ENCODE measurements at regions not wholly inside any gene's neighbourhood (a gene's known extent, or its start where the extent isn't known, plus 50 kb on each side); places are given as distances from the start of the nearest gene placed in this dataset.

GRCh38 chr1:70556541-70556940, 145.5 kb downstream of the CTH start:
- DNase-seq, result no peak
- TF ChIP-seq POLR2AphosphoS5 (IDR thresholded peaks at IDR 0.05) (no peak), EP300 (IDR thresholded peaks at IDR 0.05; ENCODE audit: low read depth) (no peak), CTCF (IDR thresholded peaks at IDR 0.05) (no peak), POLR2A (IDR thresholded peaks at IDR 0.05) (no peak)
- H3K4me1 ChIP-seq, result no peaks in the 10 kb centered on the region
- no peak overlapping the region for H3K27ac ChIP-seq
- 74 to 93% methylated on average over 2 of the region's 2 CpGs for WGBS, 2 donors (ENCODE audit: low coverage in 1 of 2)
- intact Hi-C loops (cut with DNase I; ENCODE audit: low total_unique reads) (no loop called here), in situ Hi-C loops (cut with MboI; ENCODE audit: low pct_ligation_motif_present in 1 of 4, low pct_unique_long_range_greater_than_20kb in 1 of 4, low sequenced_read_pairs in 3 of 4) (no loop called here)
- no peaks in the 10 kb centered on the region for H3K27me3 ChIP-seq
- no peaks in the 10 kb centered on the region for H3K36me3 ChIP-seq
- H3K4me3 ChIP-seq, result no peak overlapping the region
- H3K9me3 ChIP-seq, result no peaks in the 10 kb centered on the region

- no peak for TF ChIP-seq POLR2A (IDR thresholded peaks at IDR 0.05)
- TF ChIP-seq EP300 (IDR thresholded peaks at IDR 0.05; ENCODE audit: low read depth), result no peak
- no peak for TF ChIP-seq POLR2AphosphoS5 (IDR thresholded peaks at IDR 0.05)
- TF ChIP-seq CTCF (IDR thresholded peaks at IDR 0.05), result no peak
- H3K9me3 ChIP-seq, result no peaks in the 10 kb centered on the region
- in situ Hi-C loops (cut with MboI; ENCODE audit: low pct_ligation_motif_present in 1 of 4, low pct_unique_long_range_greater_than_20kb in 1 of 4, low sequenced_read_pairs in 3 of 4) (no loop called here), intact Hi-C loops (cut with DNase I; ENCODE audit: low total_unique reads) (loop anchor here (5.0 kb wide), 1 partner anchor 555 kb away; no protein-coding TSS in a partner anchor)
- H3K27me3 ChIP-seq, result no peaks in the 10 kb centered on the region
- H3K4me3 ChIP-seq, result no peak overlapping the region
- WGBS, 2 donors (ENCODE audit: low coverage in 1 of 2), result 88 to 100% methylated on average over 1 to 5 of the region's 5 CpGs
- no peaks in the 10 kb centered on the region for H3K36me3 ChIP-seq
- DNase-seq, result no peak
- H3K27ac ChIP-seq, result no peak overlapping the region
- H3K4me1 ChIP-seq, result no peaks in the 10 kb centered on the region
Measured at GRCh38 chr1:70567167-70567566, 156.1 kb downstream of the CTH start.

- H3K4me1 ChIP-seq, result no peaks in the 10 kb centered on the region
- in situ Hi-C loops (cut with MboI; ENCODE audit: low pct_ligation_motif_present in 1 of 4, low pct_unique_long_range_greater_than_20kb in 1 of 4, low sequenced_read_pairs in 3 of 4), result no loop called here
- no peaks in the 10 kb centered on the region for H3K9me3 ChIP-seq
- no peak for DNase-seq
- no peak overlapping the region for H3K4me3 ChIP-seq
- H3K36me3 ChIP-seq, result no peaks in the 10 kb centered on the region
- H3K27ac ChIP-seq, result no peak overlapping the region
- H3K27me3 ChIP-seq, result no peaks in the 10 kb centered on the region
- TF ChIP-seq CTCF (IDR thresholded peaks at IDR 0.05), result no peak
- no peak for TF ChIP-seq EP300 (IDR thresholded peaks at IDR 0.05; ENCODE audit: low read depth)
- TF ChIP-seq POLR2AphosphoS5 (IDR thresholded peaks at IDR 0.05), result no peak
- no peak for TF ChIP-seq POLR2A (IDR thresholded peaks at IDR 0.05)
- intact Hi-C loops (cut with DNase I; ENCODE audit: low total_unique reads), result no loop called here
Measured at GRCh38 chr1:70571191-70571590, 160.1 kb downstream of the CTH start.

- WGBS, 2 donors (ENCODE audit: low coverage in 1 of 2), result 94 to 100% methylated on average over 2 of the region's 2 CpGs
- no peak overlapping the region for H3K4me3 ChIP-seq
- H3K27ac ChIP-seq, result no peak overlapping the region
- intact Hi-C loops (cut with DNase I; ENCODE audit: low total_unique reads) (no loop called here), in situ Hi-C loops (cut with MboI; ENCODE audit: low pct_ligation_motif_present in 1 of 4, low pct_unique_long_range_greater_than_20kb in 1 of 4, low sequenced_read_pairs in 3 of 4) (no loop called here)
- no peak for DNase-seq
- no peaks in the 10 kb centered on the region for H3K36me3 ChIP-seq
- no peaks in the 10 kb centered on the region for H3K27me3 ChIP-seq
- TF ChIP-seq POLR2AphosphoS5 (IDR thresholded peaks at IDR 0.05), result no peak
- TF ChIP-seq POLR2A (IDR thresholded peaks at IDR 0.05), result no peak
- no peak for TF ChIP-seq CTCF (IDR thresholded peaks at IDR 0.05)
- TF ChIP-seq EP300 (IDR thresholded peaks at IDR 0.05; ENCODE audit: low read depth), result no peak
- no peaks in the 10 kb centered on the region for H3K9me3 ChIP-seq
- no peaks in the 10 kb centered on the region for H3K4me1 ChIP-seq
Measured at GRCh38 chr1:70573317-70573843, 162.3 kb downstream of the CTH start.
